SK-N-SH (cell line): ENCODE measurements at regions not wholly inside any gene's neighbourhood (a gene's known extent, or its start where the extent isn't known, plus 50 kb on each side); places are given as distances from the start of the nearest gene placed in this dataset.

Source experiments
- CTCF ChIA-PET: fragments of 300-600, 350-600 bp; formaldehyde crosslinking; extraction: SDS; loops from one replicate; lab custom pipeline; 2021; lab: Yijun Ruan, JAX
- POLR2A ChIA-PET: fragments of 350-600 bp; sonication (Branson Sonifier 250); formaldehyde crosslinking; extraction: SDS; loops from one replicate; lab custom pipeline; 2020; ENCODE audit warnings: antibody characterized with exemption, inconsistent platforms; lab: Yijun Ruan, JAX
- DNase-seq: peaks from one replicate; pipeline ENCODE4 v3.0.0; 2012
- H2AFZ ChIP-seq: fragments of 200-600 bp; sonication (generic); 2 replicates; pipeline ENCODE4 v1.8.1; 2016; ENCODE audit warnings: antibody characterized with exemption, mild to moderate bottlenecking, low read depth
- H3F3A ChIP-seq: fragments of 200-600 bp; sonication (generic); replicated peaks from 2 replicates; pipeline ENCODE3; 2016; ENCODE audit warnings: antibody characterized with exemption, mild to moderate bottlenecking; ENCODE audit not compliant: insufficient read depth
- H3K27ac ChIP-seq, 2 experiments: fragments of 200-500 bp in 1 of 2; fragments of 200-600 bp in 1 of 2; sonication (Bioruptor generic) in 1 of 2; sonication (generic), shearing (Covaris generic) in 1 of 2; 2 replicates each; pipeline versions ENCODE4 v1.5.1 to v1.6.1; 2014 to 2016; ENCODE audit warnings: low read depth in 2 of 2, inconsistent platforms in 1 of 2, low read length in 1 of 2, mild to moderate bottlenecking in 1 of 2, mixed read lengths in 1 of 2
- H3K27me3 ChIP-seq: fragments of 200-600 bp; sonication (generic), shearing (Covaris generic); 2 replicates; pipeline ENCODE4 v1.6.1; 2016; ENCODE audit warnings: mixed run types; ENCODE audit not compliant: insufficient read depth
- H3K36me3 ChIP-seq, 2 experiments: fragments of 200-500 bp in 1 of 2; fragments of 200-600 bp in 1 of 2; sonication (Bioruptor generic) in 1 of 2; sonication (generic) in 1 of 2; replicated peaks in 1 of 2; 2 replicates each; pipeline versions ENCODE3 to v1.5.1; 2014 to 2016; ENCODE audit warnings: low read length in 1 of 2, mild to moderate bottlenecking in 1 of 2; ENCODE audit not compliant: insufficient read depth in 2 of 2, control insufficient read depth in 1 of 2
- H3K4me1 ChIP-seq, 2 experiments: fragments of 200-500 bp in 1 of 2; fragments of 200-600 bp in 1 of 2; sonication (Bioruptor generic) in 1 of 2; sonication (generic), shearing (Covaris generic) in 1 of 2; 2 replicates each; pipeline versions ENCODE4 v1.5.1 to v1.6.1; 2014 to 2016; ENCODE audit warnings: low read depth in 1 of 2, low read length in 1 of 2, mixed run types in 1 of 2; ENCODE audit not compliant: insufficient read depth in 2 of 2, control insufficient read depth in 1 of 2
- H3K4me2 ChIP-seq: fragments of 200-600 bp; sonication (generic), shearing (Covaris generic); 2 replicates; pipeline ENCODE4 v1.6.1; 2017; ENCODE audit warnings: mixed run types
- H3K4me3 ChIP-seq, 2 experiments: fragments of 200-500 bp in 1 of 2; fragments of 200-600 bp in 1 of 2; sonication (Bioruptor generic) in 1 of 2; sonication (generic), shearing (Covaris generic) in 1 of 2; 2 replicates each; pipeline versions ENCODE4 v1.5.1 to v1.8.1; 2014 to 2016; ENCODE audit warnings: low read depth in 2 of 2, inconsistent platforms in 1 of 2, low read length in 1 of 2, mild to moderate bottlenecking in 1 of 2, mixed read lengths in 1 of 2, moderate library complexity in 1 of 2
- H3K79me2 ChIP-seq: fragments of 200-600 bp; sonication (generic); 2 replicates; pipeline ENCODE4 v1.8.1; 2017; ENCODE audit warnings: mild to moderate bottlenecking; ENCODE audit not compliant: insufficient read depth
- H3K9ac ChIP-seq: fragments of 200-600 bp; sonication (generic); 2 replicates; pipeline ENCODE4 v1.6.1; 2017; ENCODE audit warnings: mixed run types
- H3K9me2 ChIP-seq: fragments of 200-600 bp; sonication (generic); 2 replicates; pipeline ENCODE4 v1.6.1; 2017; ENCODE audit warnings: mixed run types
- H3K9me3 ChIP-seq: fragments of 200-600 bp; sonication (generic); 2 replicates; pipeline ENCODE4 v1.6.1; 2017; ENCODE audit warnings: mixed run types, mild to moderate bottlenecking, moderate library complexity
- H4K20me1 ChIP-seq: fragments of 200-600 bp; sonication (generic); 2 replicates; pipeline ENCODE4 v1.6.1; 2017; ENCODE audit warnings: mild to moderate bottlenecking, mixed run types; ENCODE audit not compliant: insufficient read depth
- ELF1 ChIP-seq: IDR thresholded peaks from 2 replicates; pipeline ENCODE4 v1.4.0; 2012
- EP300 ChIP-seq, 2 experiments: IDR thresholded peaks; 2 replicates each; pipeline versions ENCODE4 v1.4.0 to v1.6.1; 2012; ENCODE audit warnings: borderline replicate concordance in 1 of 2, low read depth in 1 of 2, low read length in 1 of 2
- EZH2phosphoT487 ChIP-seq: fragments of 200-600 bp; sonication (generic); IDR thresholded peaks from 2 replicates; pipeline ENCODE4 v1.6.1; 2017; ENCODE audit warnings: low read depth, mixed run types, mild to moderate bottlenecking, antibody characterized with exemption, moderate library complexity, borderline replicate concordance
- FOXJ3 ChIP-seq: sonication (generic); formaldehyde crosslinking; IDR thresholded peaks from 2 replicates; pipeline ENCODE4 v1.5.1; 2020; ENCODE audit warnings: mild to moderate bottlenecking, missing genetic modification reagents
- FOXM1 ChIP-seq: IDR thresholded peaks from 2 replicates; pipeline ENCODE4 v1.4.0; 2012; ENCODE audit warnings: low read depth, mild to moderate bottlenecking
- GABPA ChIP-seq: IDR thresholded peaks from 2 replicates; pipeline ENCODE4 v1.4.0; 2012; ENCODE audit warnings: low read depth, mild to moderate bottlenecking
- GATA2 ChIP-seq: sonication (generic); formaldehyde crosslinking; IDR thresholded peaks from 2 replicates; pipeline ENCODE4 v1.5.0; 2020; ENCODE audit warnings: mild to moderate bottlenecking, missing genetic modification reagents
- MEF2A ChIP-seq: IDR thresholded peaks from 2 replicates; pipeline ENCODE4 v1.4.0; 2012; ENCODE audit warnings: low read depth, borderline replicate concordance
- NRF1 ChIP-seq: IDR thresholded peaks from 2 replicates; pipeline ENCODE4 v1.6.1; 2012; ENCODE audit warnings: low read depth, mild to moderate bottlenecking, low read length
- POLR2AphosphoS5 ChIP-seq: IDR thresholded peaks from 2 replicates; pipeline ENCODE4 v1.6.1; 2012; ENCODE audit warnings: low read depth, low read length
- RCOR1 ChIP-seq: fragments of 150-350 bp; IDR thresholded peaks from 2 replicates; pipeline ENCODE4 v1.6.1; 2017; ENCODE audit warnings: antibody characterized with exemption, low read length
- RFX5 ChIP-seq: IDR thresholded peaks from 2 replicates; pipeline ENCODE4 v1.6.1; 2012; ENCODE audit warnings: mild to moderate bottlenecking, improper control_type of control experiment, low read length
- RXRA ChIP-seq: IDR thresholded peaks from 2 replicates; pipeline ENCODE4 v1.4.0; 2012; ENCODE audit warnings: low read depth, mild to moderate bottlenecking, borderline replicate concordance
- SMC3 ChIP-seq: IDR thresholded peaks from 2 replicates; pipeline ENCODE4 v1.6.1; 2012; ENCODE audit warnings: low read depth, low read length, improper control_type of control experiment
- TAF1 ChIP-seq: IDR thresholded peaks from 2 replicates; pipeline ENCODE4 v1.6.1; 2012; ENCODE audit warnings: low read depth, mild to moderate bottlenecking, low read length, moderate library complexity, borderline replicate concordance
- TCF12 ChIP-seq: IDR thresholded peaks from 2 replicates; pipeline ENCODE4 v1.4.0; 2012
- TEAD4 ChIP-seq: IDR thresholded peaks from 2 replicates; pipeline ENCODE4 v1.4.0; 2012; ENCODE audit warnings: mild to moderate bottlenecking, borderline replicate concordance; ENCODE audit not compliant: insufficient read depth
- YY1 ChIP-seq: IDR thresholded peaks from 2 replicates; pipeline ENCODE4 v1.4.0; 2012; ENCODE audit warnings: low read depth, mild to moderate bottlenecking
- WGBS: methylation state at CpG from one replicate; pipeline ENCODE4 v1.1.6; 2017; ENCODE audit warnings: low lambda C conversion rate; 5-methylcytosine and 5-hydroxymethylcytosine counted together
- TF ChIP-seq, protein P1 (sequence below): fragments of 150-350 bp; IDR thresholded peaks from 2 replicates; pipeline ENCODE4 v1.6.1; 2016; ENCODE audit warnings: mild to moderate bottlenecking, low read depth, low read length
- TF ChIP-seq, protein P2 (sequence below): IDR thresholded peaks from 2 replicates; pipeline ENCODE4 v1.4.0; 2012; ENCODE audit warnings: low read depth, borderline replicate concordance
- TF ChIP-seq, protein P3 (sequence below): IDR thresholded peaks from 2 replicates; pipeline ENCODE4; 2012

DNA sequence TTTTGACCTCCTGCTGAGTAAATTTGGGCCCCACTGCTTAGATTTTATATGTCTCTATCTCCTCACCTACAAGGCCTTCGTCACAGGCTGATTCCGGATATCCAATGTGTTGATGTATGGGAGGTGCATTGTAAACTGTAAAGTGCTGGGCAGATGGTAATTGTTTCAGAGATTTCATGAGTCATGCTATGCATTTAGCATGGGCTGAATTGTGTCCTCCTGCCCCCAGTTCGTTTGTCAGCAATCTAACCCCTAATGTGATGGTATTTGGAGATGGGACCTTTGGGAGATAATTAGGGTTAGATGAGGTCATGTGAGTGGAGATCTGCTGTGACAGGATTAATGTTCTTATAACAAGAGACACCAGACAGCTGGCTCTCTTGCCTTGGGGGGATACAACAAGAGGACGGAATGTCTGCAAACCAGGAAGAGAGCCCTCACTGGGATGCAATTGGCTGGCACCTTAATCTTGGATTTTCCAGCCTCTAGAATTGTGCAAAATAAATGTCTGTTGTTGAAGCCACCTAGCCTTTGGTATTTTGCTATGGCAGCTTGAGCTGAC, 101.8 kb upstream of the NLRP1 start:
- Histone ChIP-seq H3K79me2 (no peaks in the 10 kb centered on the region), H3K27me3 (peaks cover 25% of the 10 kb centered on the region; the same call in 1 of the 2 replicates), H3K36me3 (no peaks in the 10 kb centered on the region), H3F3A (no peaks in the 10 kb centered on the region), H3K4me3 (no peak overlapping the region), H3K9me2 (no peaks in the 10 kb centered on the region), H3K9ac (no peak overlapping the region), H3K4me2 (no peak overlapping the region), H3K4me1 (no peaks in the 10 kb centered on the region), H2AFZ (no peak overlapping the region), H4K20me1 (no peaks in the 10 kb centered on the region), H3K9me3 (no peaks in the 10 kb centered on the region), H3K27ac (no peak overlapping the region)
- TF ChIP-seq, protein P1, sequence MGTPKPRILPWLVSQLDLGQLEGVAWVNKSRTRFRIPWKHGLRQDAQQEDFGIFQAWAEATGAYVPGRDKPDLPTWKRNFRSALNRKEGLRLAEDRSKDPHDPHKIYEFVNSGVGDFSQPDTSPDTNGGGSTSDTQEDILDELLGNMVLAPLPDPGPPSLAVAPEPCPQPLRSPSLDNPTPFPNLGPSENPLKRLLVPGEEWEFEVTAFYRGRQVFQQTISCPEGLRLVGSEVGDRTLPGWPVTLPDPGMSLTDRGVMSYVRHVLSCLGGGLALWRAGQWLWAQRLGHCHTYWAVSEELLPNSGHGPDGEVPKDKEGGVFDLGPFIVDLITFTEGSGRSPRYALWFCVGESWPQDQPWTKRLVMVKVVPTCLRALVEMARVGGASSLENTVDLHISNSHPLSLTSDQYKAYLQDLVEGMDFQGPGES = no peak
- TF ChIP-seq EP300 (IDR thresholded peaks at IDR 0.05; ENCODE audit: borderline replicate concordance in 1 of 2, low read depth in 1 of 2, low read length in 1 of 2) = no peak
- TF ChIP-seq ELF1 = no peak
- no peak for TF ChIP-seq SMC3
- TF ChIP-seq FOXJ3 = no peak
- TF ChIP-seq TEAD4 = no peak
- ChIA-PET CTCF (no interaction called here), POLR2A (no interaction called here)
- DNase-seq = no peak
- WGBS = 9% methylated on average over 4 of the region's 4 CpGs

DNA sequence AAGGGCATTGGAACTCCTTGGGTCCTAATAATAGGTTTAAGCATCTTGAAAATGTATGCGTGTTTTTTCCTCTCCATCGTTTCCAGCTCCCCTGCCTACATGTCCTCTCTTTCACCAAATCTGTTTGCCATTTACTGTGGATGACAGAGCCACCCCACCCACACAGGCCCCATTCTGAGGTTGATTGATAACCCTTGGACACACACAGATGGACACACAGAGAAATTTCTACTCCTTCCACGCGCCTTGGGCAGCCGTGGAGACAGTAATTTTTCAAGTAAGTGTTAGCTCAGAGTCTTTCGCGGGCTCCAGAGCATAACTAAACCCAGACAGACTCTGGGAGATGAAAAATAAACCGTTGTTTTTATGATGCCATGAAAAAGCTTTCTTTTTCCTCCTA, 103.3 kb upstream of the NLRP1 start:
- no peaks in the 10 kb centered on the region for H3K36me3 ChIP-seq
- no peak overlapping the region for H3K4me2 ChIP-seq
- TF ChIP-seq RXRA = no peak
- no peak for TF ChIP-seq MEF2A
- no peak for TF ChIP-seq POLR2AphosphoS5
- TF ChIP-seq, protein P2, sequence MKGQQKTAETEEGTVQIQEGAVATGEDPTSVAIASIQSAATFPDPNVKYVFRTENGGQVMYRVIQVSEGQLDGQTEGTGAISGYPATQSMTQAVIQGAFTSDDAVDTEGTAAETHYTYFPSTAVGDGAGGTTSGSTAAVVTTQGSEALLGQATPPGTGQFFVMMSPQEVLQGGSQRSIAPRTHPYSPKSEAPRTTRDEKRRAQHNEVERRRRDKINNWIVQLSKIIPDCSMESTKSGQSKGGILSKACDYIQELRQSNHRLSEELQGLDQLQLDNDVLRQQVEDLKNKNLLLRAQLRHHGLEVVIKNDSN = no peak
- no peak for TF ChIP-seq GATA2 (CRISPR knock-in tag)
- no peak for TF ChIP-seq YY1
- no peak for TF ChIP-seq TEAD4
- TF ChIP-seq TCF12 = no peak
- TF ChIP-seq GABPA = no peak
- no peak for TF ChIP-seq EZH2phosphoT487
- no peak for TF ChIP-seq FOXM1
- TF ChIP-seq, protein P3, sequence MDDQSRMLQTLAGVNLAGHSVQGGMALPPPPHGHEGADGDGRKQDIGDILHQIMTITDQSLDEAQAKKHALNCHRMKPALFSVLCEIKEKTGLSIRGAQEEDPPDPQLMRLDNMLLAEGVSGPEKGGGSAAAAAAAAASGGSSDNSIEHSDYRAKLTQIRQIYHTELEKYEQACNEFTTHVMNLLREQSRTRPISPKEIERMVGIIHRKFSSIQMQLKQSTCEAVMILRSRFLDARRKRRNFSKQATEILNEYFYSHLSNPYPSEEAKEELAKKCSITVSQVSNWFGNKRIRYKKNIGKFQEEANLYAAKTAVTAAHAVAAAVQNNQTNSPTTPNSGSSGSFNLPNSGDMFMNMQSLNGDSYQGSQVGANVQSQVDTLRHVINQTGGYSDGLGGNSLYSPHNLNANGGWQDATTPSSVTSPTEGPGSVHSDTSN = no peak
- no peak for TF ChIP-seq RCOR1
- no peak for TF ChIP-seq TAF1
- TF ChIP-seq RFX5 = no peak
- no peak for TF ChIP-seq NRF1
- H3K9ac ChIP-seq = no peak overlapping the region
- no peaks in the 10 kb centered on the region for H3F3A ChIP-seq
- H3K79me2 ChIP-seq = no peaks in the 10 kb centered on the region
- no peaks in the 10 kb centered on the region for H3K9me2 ChIP-seq
- no peaks in the 10 kb centered on the region for H3K4me1 ChIP-seq
- 13% methylated on average over 8 of the region's 8 CpGs for WGBS
- no peak overlapping the region for H3K4me3 ChIP-seq
- H2AFZ ChIP-seq = no peak overlapping the region
- H3K27ac ChIP-seq = no peak overlapping the region
- peaks cover 11% of the 10 kb centered on the region; the same call in 1 of the 2 replicates for H3K27me3 ChIP-seq
- H4K20me1 ChIP-seq = no peaks in the 10 kb centered on the region
- H3K9me3 ChIP-seq = no peaks in the 10 kb centered on the region
- ChIA-PET CTCF (interaction anchor here (0.5 kb wide), 1 partner anchor 51 kb away, joined by 3 read pairs; no protein-coding TSS in a partner anchor), POLR2A (no interaction called here)
- no peak for DNase-seq
